ENCODE measurements at regions not wholly inside any gene's neighbourhood (a gene's known extent, or its start where the extent isn't known, plus 50 kb on each side); places are given as distances from the start of the nearest gene placed in this dataset.

DNA sequence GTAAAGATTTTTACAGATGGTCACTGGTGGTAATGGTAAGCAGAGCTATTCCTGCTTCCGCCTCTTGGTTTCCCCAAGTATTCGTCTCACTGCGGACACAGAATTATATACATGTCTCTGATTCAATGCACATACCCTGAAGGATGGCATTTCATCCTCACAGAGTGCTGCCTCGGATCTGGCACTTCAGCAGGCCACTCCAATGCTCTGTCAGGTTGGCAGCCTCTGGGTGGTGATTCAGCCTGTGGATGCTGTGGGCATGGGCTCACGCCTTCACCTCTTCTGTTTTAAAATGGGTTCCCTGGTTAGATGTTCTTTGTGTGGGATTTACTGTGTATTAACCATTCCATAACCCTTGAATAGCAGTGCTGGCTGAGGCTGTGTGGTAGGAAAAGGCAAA, 182.6 kb upstream of the ZNF608 start:
- TF ChIP-seq CTCF (IDR thresholded peaks at IDR 0.05; ENCODE audit: insufficient read depth, low read length, missing control alignments): no peak
- no peak overlapping the region for H3K4me3 ChIP-seq (ENCODE audit: low read depth, low read length)
- no peak for DNase-seq (ENCODE audit: low read depth, low spot score)
- ChIA-PET CTCF (no interaction called here), POLR2A (no interaction called here)

- TF ChIP-seq CTCF (IDR thresholded peaks at IDR 0.05; ENCODE audit: insufficient read depth, low read length, missing control alignments): no peak
- POLR2A ChIA-PET: no interaction called here
- CTCF ChIA-PET: interaction anchor here (0.6 to 0.9 kb wide), 2 partner anchors 14 to 276 kb away, joined by 3 read pairs; no protein-coding TSS in a partner anchor
- no peak overlapping the region for H3K4me3 ChIP-seq (ENCODE audit: low read depth, low read length)
- DNase-seq (ENCODE audit: low read depth, low spot score): peak; percentile 17
Measured at GRCh38 chr5:124932791-124933600, 186.6 kb upstream of the ZNF608 start.

DNA sequence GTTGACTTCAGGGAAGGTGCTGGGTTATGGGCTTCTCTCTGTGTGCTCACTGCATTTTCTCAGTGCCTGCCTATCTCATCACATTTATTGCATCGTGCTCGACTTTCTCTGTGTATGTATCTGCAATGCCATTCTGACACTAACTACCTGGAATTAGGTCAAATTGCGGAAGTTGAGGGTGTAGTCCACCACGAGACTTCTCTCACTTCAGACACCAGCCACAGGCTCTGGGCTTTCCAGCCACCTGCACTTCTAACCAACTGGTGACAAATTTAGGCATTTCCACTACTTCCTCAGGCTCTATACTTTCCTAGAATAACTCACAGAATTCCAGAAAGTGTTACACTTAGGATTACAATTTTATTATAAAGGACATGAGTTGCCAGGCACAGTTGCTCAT, 188.6 kb upstream of the ZNF608 start:
- DNase-seq (ENCODE audit: low read depth, low spot score): no peak
- CTCF ChIA-PET: no interaction called here
- TF ChIP-seq CTCF (IDR thresholded peaks at IDR 0.05; ENCODE audit: insufficient read depth, low read length, missing control alignments): no peak
- POLR2A ChIA-PET: no interaction called here
- no peak overlapping the region for H3K4me3 ChIP-seq (ENCODE audit: low read depth, low read length)

DNA sequence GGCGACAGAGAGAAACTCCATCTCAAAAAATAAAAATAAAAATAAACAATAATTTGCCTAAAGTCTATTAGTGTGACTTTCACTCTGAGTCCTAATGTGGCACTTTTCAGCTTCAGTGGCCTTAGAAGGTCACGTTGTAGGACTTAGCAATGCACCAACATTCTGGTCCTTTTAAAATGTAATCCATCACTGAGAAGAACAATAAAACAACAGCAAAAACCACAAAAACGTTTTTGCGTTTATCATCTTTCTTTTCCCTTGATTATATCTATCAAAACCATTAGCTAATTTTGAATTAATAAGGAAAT, 190.1 kb upstream of the ZNF608 start:
- no peak for TF ChIP-seq CTCF (IDR thresholded peaks at IDR 0.05; ENCODE audit: insufficient read depth, low read length, missing control alignments)

DNA sequence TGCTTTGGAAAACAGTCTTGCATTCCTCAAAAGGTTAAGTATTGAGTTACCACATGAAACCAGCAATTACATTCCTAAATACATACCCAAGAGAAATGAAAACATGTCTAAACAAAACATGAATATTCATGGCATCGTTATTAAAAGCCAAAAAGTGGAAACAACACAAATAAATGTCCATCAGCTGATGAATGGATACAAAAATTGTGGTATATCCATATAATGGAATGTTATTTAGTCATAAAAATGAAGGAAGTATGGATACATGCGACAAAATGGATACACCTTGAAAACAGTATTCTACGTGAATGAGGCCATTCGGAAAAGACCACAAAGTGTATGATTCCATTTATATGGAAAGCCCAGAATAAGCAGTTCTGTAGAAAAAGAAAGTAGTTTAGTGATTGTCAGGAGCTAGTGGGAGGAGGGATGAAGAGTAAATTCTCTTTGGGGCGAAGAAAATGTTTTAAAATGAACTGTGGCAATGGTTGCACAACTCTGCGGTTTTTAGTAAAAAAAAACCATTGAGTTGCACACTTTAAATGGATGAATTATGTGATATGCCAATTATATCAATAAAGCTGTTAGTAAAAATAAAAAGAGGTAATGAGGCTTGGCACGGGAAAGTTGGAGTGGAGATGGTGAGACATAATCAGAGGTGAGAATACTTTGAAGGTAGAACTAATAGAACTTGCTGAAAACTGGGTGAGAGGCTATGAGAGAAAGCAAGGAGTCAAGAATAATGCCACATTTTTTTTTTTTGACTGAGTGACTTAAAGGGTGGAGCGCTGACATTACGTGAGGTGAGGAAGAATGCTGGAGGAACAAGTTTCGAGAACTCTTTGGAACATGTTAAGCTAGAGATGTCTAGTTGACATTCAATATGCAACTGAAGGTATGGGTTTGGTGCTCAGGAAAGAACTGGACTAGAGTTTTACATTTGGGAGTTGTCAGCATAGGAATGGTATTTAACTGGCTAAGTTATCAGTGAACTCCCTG, 194.9 kb upstream of the ZNF608 start:
- ChIA-PET POLR2A (no interaction called here), CTCF (no interaction called here)
- H3K4me3 ChIP-seq (ENCODE audit: low read depth, low read length): no peak overlapping the region
- TF ChIP-seq CTCF (IDR thresholded peaks at IDR 0.05; ENCODE audit: insufficient read depth, low read length, missing control alignments): no peak
- no peak for DNase-seq (ENCODE audit: low read depth, low spot score)

More for the DNA sequence above, 190.1 kb upstream of the ZNF608 start:
- H3K4me3 ChIP-seq (ENCODE audit: low read depth, low read length): no peak overlapping the region
- ChIA-PET CTCF (no interaction called here), POLR2A (no interaction called here)
- no peak for DNase-seq (ENCODE audit: low read depth, low spot score)
